HCT116 (cell line): ENCODE measurements at regions not wholly inside any gene's neighbourhood (a gene's known extent, or its start where the extent isn't known, plus 50 kb on each side); places are given as distances from the start of the nearest gene placed in this dataset.
A peak's percentile ranks its signal among the peaks of the same experiment; 100 is the strongest.

ENCODE experiments used
- ATAC-seq: fragments of 200-7000 bp; cut with Tn5 transposase; 2 replicates; pipeline ENCODE4 v1.9.1; 2020; ENCODE audit warnings: mild to moderate bottlenecking, moderate library complexity
- BruUV-seq: library from RNA; stranded (reverse); fragments of 400-500 nt; replicated peaks from 2 replicates; lab custom pipeline; 2021; lab: Mats Ljungman, UMichigan
- CTCF ChIA-PET: fragments of 300-600 bp; sonication (Branson Sonifier 250); formaldehyde crosslinking; loops from one replicate; lab custom pipeline; 2021; ENCODE audit warnings: antibody characterized with exemption; lab: Charles Lee
- POLR2A ChIA-PET: fragments of 300-600, 350-600 bp; sonication (Branson Sonifier 250); formaldehyde crosslinking; loops from one replicate; lab custom pipeline; 2021; ENCODE audit warnings: antibody characterized with exemption; lab: Charles Lee
- RAD21 ChIA-PET, 2 experiments: fragments of 300-600 bp; sonication (Branson Sonifier 250); formaldehyde crosslinking; loops; one replicate each; lab custom pipeline; 2023; ENCODE audit warnings: low total read pairs in 2 of 2; ENCODE audit not compliant: uncharacterized antibody in 2 of 2, unreplicated experiment in 2 of 2, low non-redundant PET in 1 of 2; lab: Charles Lee
- DNase-seq: peaks from one replicate; pipeline ENCODE4 v3.0.0-alpha.2; 2010; ENCODE audit warnings: low read depth, low spot score
- H2AFZ ChIP-seq: fragments of 200-600 bp; shearing (Covaris generic), sonication (generic); 2 replicates; pipeline ENCODE4 v1.6.1; 2017; ENCODE audit warnings: low read depth, mixed run types, mixed read lengths, antibody characterized with exemption, low read length; ENCODE audit not compliant: poor library complexity, severe bottlenecking
- H3K27ac ChIP-seq: 2 replicates; pipeline ENCODE4 v1.5.1; 2012; ENCODE audit warnings: low read depth, low read length
- H3K27me3 ChIP-seq: fragments of 200-600 bp; sonication (generic); 2 replicates; pipeline ENCODE4 v1.6.1; 2016; ENCODE audit warnings: mixed run types, low read length, mixed read lengths; ENCODE audit not compliant: insufficient read depth
- H3K36me3 ChIP-seq, 2 experiments: fragments of 200-500 bp in 1 of 2; fragments of 200-600 bp in 1 of 2; sonication (Bioruptor generic) in 1 of 2; sonication (generic) in 1 of 2; 2 replicates each; pipeline versions ENCODE4 v1.5.1 to v1.6.1; 2014 to 2016; ENCODE audit warnings: low read length in 2 of 2, inconsistent platforms in 1 of 2, mixed read lengths in 1 of 2, mixed run types in 1 of 2; ENCODE audit not compliant: insufficient read depth in 2 of 2, control insufficient read depth in 1 of 2
- H3K4me1 ChIP-seq, 2 experiments: fragments of 200-600 bp in 1 of 2; sonication (generic) in 1 of 2; 2 replicates each; pipeline versions ENCODE4 v1.5.1 to v1.6.1; 2012 to 2017; ENCODE audit warnings: low read length in 2 of 2, inconsistent platforms in 1 of 2, mild to moderate bottlenecking in 1 of 2, mixed read lengths in 1 of 2, mixed run types in 1 of 2, moderate library complexity in 1 of 2; ENCODE audit not compliant: insufficient read depth in 2 of 2, control insufficient read depth in 1 of 2
- H3K4me2 ChIP-seq: fragments of 200-600 bp; sonication (generic); 2 replicates; pipeline ENCODE4 v1.6.1; 2017; ENCODE audit warnings: mixed run types, low read length, mixed read lengths
- H3K4me3 ChIP-seq, 2 experiments: fragments of 200-600 bp in 1 of 2; sonication (generic) in 1 of 2; replicated peaks in 1 of 2; 2 replicates each; pipeline ENCODE4 v1.5.1; 2011 to 2016; ENCODE audit warnings: low read length in 2 of 2, control low read depth in 1 of 2, low read depth in 1 of 2, mild to moderate bottlenecking in 1 of 2, mixed read lengths in 1 of 2, mixed run types in 1 of 2
- H3K79me2 ChIP-seq: fragments of 200-600 bp; sonication (generic); 2 replicates; pipeline ENCODE4 v1.6.1; 2017; ENCODE audit warnings: mild to moderate bottlenecking, mixed run types, low read length, moderate library complexity, mixed read lengths; ENCODE audit not compliant: insufficient read depth
- H3K9ac ChIP-seq: fragments of 200-600 bp; sonication (generic); 2 replicates; pipeline ENCODE4 v1.6.1; 2016; ENCODE audit warnings: low read length, mixed read lengths
- H3K9me2 ChIP-seq: fragments of 200-600 bp; sonication (generic), shearing (Covaris generic); 2 replicates; pipeline ENCODE4 v1.6.1; 2017; ENCODE audit warnings: mixed run types, mild to moderate bottlenecking, moderate library complexity; ENCODE audit not compliant: insufficient read depth
- H3K9me3 ChIP-seq, 2 experiments: fragments of 200-500 bp in 1 of 2; fragments of 200-600 bp in 1 of 2; sonication (Bioruptor generic) in 1 of 2; sonication (generic) in 1 of 2; 2 replicates each; pipeline ENCODE4 v1.6.1; 2014 to 2017; ENCODE audit warnings: low read length in 2 of 2, mixed read lengths in 2 of 2, inconsistent platforms in 1 of 2, low read depth in 1 of 2, mild to moderate bottlenecking in 1 of 2, mixed run types in 1 of 2, moderate library complexity in 1 of 2; ENCODE audit not compliant: control insufficient read depth in 1 of 2, insufficient read depth in 1 of 2
- H4K20me1 ChIP-seq: fragments of 200-600 bp; sonication (generic), shearing (Covaris generic); 2 replicates; pipeline ENCODE4 v1.6.1; 2017; ENCODE audit warnings: mixed run types, mild to moderate bottlenecking, moderate library complexity; ENCODE audit not compliant: insufficient read depth
- CEBPB ChIP-seq: IDR thresholded peaks from 2 replicates; pipeline ENCODE4 v1.6.1; 2012; ENCODE audit warnings: low read depth
- ELF1 ChIP-seq: IDR thresholded peaks from 2 replicates; pipeline ENCODE4 v1.6.1; 2012; ENCODE audit warnings: low read depth, borderline replicate concordance
- REST ChIP-seq: IDR thresholded peaks from 2 replicates; pipeline ENCODE4 v1.6.1; 2012; ENCODE audit warnings: low read depth
- ZBTB33 ChIP-seq: IDR thresholded peaks from 2 replicates; pipeline ENCODE4 v1.6.1; 2011; ENCODE audit warnings: mild to moderate bottlenecking, low read length, moderate library complexity; ENCODE audit not compliant: insufficient replicate concordance; ENCODE audit errors: extremely low read depth
- ZFX ChIP-seq: fragments of 450-650 bp; IDR thresholded peaks from 2 replicates; pipeline ENCODE4 v1.6.1; 2017
- intact Hi-C: fragments of 100-400 bp; cut with micrococcal nuclease; formaldehyde crosslinking; loops from 2 replicates; pipeline ENCODE4 v1.10.0; 2022
- TF ChIP-seq, protein P1 (sequence below): IDR thresholded peaks from 2 replicates; pipeline ENCODE4 v1.6.1; 2012

- no peaks in the 10 kb centered on the region for H3K27me3 ChIP-seq
- H3K9ac ChIP-seq: no peak overlapping the region
- ChIA-PET POLR2A (no interaction called here), CTCF (no interaction called here), RAD21 (no interaction called here)
- H3K27ac ChIP-seq: no peak overlapping the region
- H3K9me3 ChIP-seq: no peaks in the 10 kb centered on the region
- no peak overlapping the region for H3K4me2 ChIP-seq
- no TSS peak for BruUV-seq
- H3K4me3 ChIP-seq: no peak overlapping the region
- TF ChIP-seq CEBPB (no peak), ZFX (no peak), ZBTB33 (no peak), ELF1 (no peak), REST (no peak)
- TF ChIP-seq, protein P1, sequence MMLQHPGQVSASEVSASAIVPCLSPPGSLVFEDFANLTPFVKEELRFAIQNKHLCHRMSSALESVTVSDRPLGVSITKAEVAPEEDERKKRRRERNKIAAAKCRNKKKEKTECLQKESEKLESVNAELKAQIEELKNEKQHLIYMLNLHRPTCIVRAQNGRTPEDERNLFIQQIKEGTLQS: no peak
- no peaks in the 10 kb centered on the region for H4K20me1 ChIP-seq
- H2AFZ ChIP-seq: peak overlapping the region; percentile 87
- no peaks in the 10 kb centered on the region for H3K36me3 ChIP-seq
- H3K4me1 ChIP-seq: peaks cover 20 to 24% of the 10 kb centered on the region in 2 experiments
- H3K9me2 ChIP-seq: no peaks in the 10 kb centered on the region
- ATAC-seq (no peak), DNase-seq (no peak)
- intact Hi-C loops: no loop called here
- H3K79me2 ChIP-seq: no peaks in the 10 kb centered on the region
These were observed 175.4 kb upstream of the ZNF217 start for GRCh38 chr20:53769041-53769440.
